ENCODE measurements at regions not wholly inside any gene's neighbourhood (a gene's known extent, or its start where the extent isn't known, plus 50 kb on each side); places are given as distances from the start of the nearest gene placed in this dataset.

DNA sequence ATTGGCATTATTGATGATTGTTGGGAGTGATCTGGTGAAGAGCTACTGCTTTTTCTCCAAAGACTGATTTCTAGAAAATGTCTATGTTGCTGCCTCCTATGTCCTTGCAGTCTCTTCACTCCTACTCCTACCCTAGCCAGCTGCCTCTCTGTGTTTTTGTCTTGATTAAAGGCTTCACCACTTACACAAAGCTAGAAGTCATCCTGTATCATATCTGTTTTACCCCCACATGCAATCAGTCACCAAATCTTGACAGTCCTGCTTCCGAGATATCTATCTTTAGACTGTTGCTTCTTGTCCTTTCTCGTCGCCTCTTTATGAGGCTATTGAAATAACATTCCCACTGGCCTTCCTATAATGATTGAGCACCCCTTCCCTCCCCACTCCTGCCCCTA is 84.5 kb upstream of the ITGA4 start:
- Histone ChIP-seq H3K27me3 (no peaks in the 10 kb centered on the region), H3K27ac (no peak overlapping the region), H3K4me3 (no peak overlapping the region), H3K4me1 (ENCODE audit: insufficient read depth) (no peaks in the 10 kb centered on the region), H3K9me3 (no peaks in the 10 kb centered on the region), H3K36me3 (no peaks in the 10 kb centered on the region)
- no peak for TF ChIP-seq POLR2A (IDR thresholded peaks at IDR 0.05)
- no peak for TF ChIP-seq EP300 (IDR thresholded peaks at IDR 0.05)
- TF ChIP-seq CTCF (IDR thresholded peaks at IDR 0.05), result no peak
- no peak for DNase-seq
- 72 to 91% (median 86%) methylated on average over 3 of the region's 3 CpGs for WGBS, 3 donors
- intact Hi-C loops (cut with DNase I), result no loop called here

- intact Hi-C loops (cut with DNase I), result no loop called here
- Histone ChIP-seq H3K27ac (no peak overlapping the region), H3K36me3 (no peaks in the 10 kb centered on the region), H3K4me3 (no peak overlapping the region), H3K9me3 (no peaks in the 10 kb centered on the region), H3K4me1 (ENCODE audit: insufficient read depth) (no peaks in the 10 kb centered on the region), H3K27me3 (no peaks in the 10 kb centered on the region)
- no peak for DNase-seq
- TF ChIP-seq POLR2A (IDR thresholded peaks at IDR 0.05) (no peak), EP300 (IDR thresholded peaks at IDR 0.05) (no peak), CTCF (IDR thresholded peaks at IDR 0.05) (no peak)
- whole genome bisulfite sequencing, 3 donors, result 64 to 73% (median 69%) methylated on average over 8 of the region's 8 CpGs
Measured at GRCh38 chr2:181374781-181375675, 82.2 kb upstream of the ITGA4 start.

GRCh38 chr2:181376442-181376841 is 80.7 kb upstream of the ITGA4 start:
- 89 to 90% (median 90%) methylated on average over 6 of the region's 6 CpGs for WGBS, 3 donors
- no peak for DNase-seq
- H3K27me3 ChIP-seq, result no peaks in the 10 kb centered on the region
- no peaks in the 10 kb centered on the region for H3K4me1 ChIP-seq (ENCODE audit: insufficient read depth)
- no peak overlapping the region for H3K4me3 ChIP-seq
- H3K9me3 ChIP-seq, result no peaks in the 10 kb centered on the region
- TF ChIP-seq EP300 (IDR thresholded peaks at IDR 0.05), result no peak
- no peak for TF ChIP-seq CTCF (IDR thresholded peaks at IDR 0.05)
- no peak for TF ChIP-seq POLR2A (IDR thresholded peaks at IDR 0.05)
- intact Hi-C loops (cut with DNase I), result no loop called here
- H3K27ac ChIP-seq, result no peak overlapping the region
- no peaks in the 10 kb centered on the region for H3K36me3 ChIP-seq

- Histone ChIP-seq H3K4me3 (no peak overlapping the region), H3K9me3 (no peaks in the 10 kb centered on the region), H3K36me3 (no peaks in the 10 kb centered on the region), H3K4me1 (ENCODE audit: insufficient read depth) (no peaks in the 10 kb centered on the region), H3K27ac (no peak overlapping the region), H3K27me3 (no peaks in the 10 kb centered on the region)
- 77 to 83% (median 79%) methylated on average over 1 of the region's 1 CpG for WGBS, 3 donors
- DNase-seq, result no peak
- no peak for TF ChIP-seq CTCF (IDR thresholded peaks at IDR 0.05)
- TF ChIP-seq EP300 (IDR thresholded peaks at IDR 0.05), result no peak
- TF ChIP-seq POLR2A (IDR thresholded peaks at IDR 0.05), result no peak
- intact Hi-C loops (cut with DNase I), result no loop called here
Measured at GRCh38 chr2:181376999-181377398, 80.2 kb upstream of the ITGA4 start.
